A204.1 (cell line): ENCODE measurements at regions not wholly inside any gene's neighbourhood (a gene's known extent, or its start where the extent isn't known, plus 50 kb on each side); places are given as distances from the start of the nearest gene placed in this dataset.

Source experiments
- FAIRE-seq: peaks from 2 replicates; lab custom pipeline; 2012; peaks lifted over from hg19 to GRCh38; lab: Jason Lieb, UNC

GRCh38 chr5:61790678-61791077, 458.6 kb downstream of the ZSWIM6 start:
- no peak for FAIRE-seq

GRCh38 chr5:61796773-61797172, 464.7 kb downstream of the ZSWIM6 start:
- no peak for FAIRE-seq

- FAIRE-seq = no peak
Observed at GRCh38 chr5:61800450-61800849, 468.4 kb downstream of the ZSWIM6 start.

- no peak for FAIRE-seq
Observed at GRCh38 chr5:61801174-61801573, 469.1 kb downstream of the ZSWIM6 start.

- FAIRE-seq = no peak
Observed at GRCh38 chr5:61802456-61802855, 470.4 kb downstream of the ZSWIM6 start.

GRCh38 chr5:61805101-61805500, 473.0 kb downstream of the ZSWIM6 start:
- FAIRE-seq = no peak

GRCh38 chr5:61806491-61807020, 474.5 kb downstream of the ZSWIM6 start:
- no peak for FAIRE-seq

GRCh38 chr5:61808091-61808490, 476.0 kb downstream of the ZSWIM6 start:
- no peak for FAIRE-seq

GRCh38 chr5:61808909-61809308, 476.9 kb downstream of the ZSWIM6 start:
- FAIRE-seq = no peak

- no peak for FAIRE-seq
Observed at GRCh38 chr5:61809651-61810050, 477.6 kb downstream of the ZSWIM6 start.

GRCh38 chr5:61811052-61811451, 479.0 kb downstream of the ZSWIM6 start:
- FAIRE-seq = no peak

- no peak for FAIRE-seq
Observed at GRCh38 chr5:61813361-61813760, 481.3 kb downstream of the ZSWIM6 start.

GRCh38 chr5:61815339-61815738, 483.3 kb downstream of the ZSWIM6 start:
- no peak for FAIRE-seq

GRCh38 chr5:61816146-61816545, 484.1 kb downstream of the ZSWIM6 start:
- FAIRE-seq = no peak

- no peak for FAIRE-seq
Observed at GRCh38 chr5:61816585-61817450, 484.8 kb downstream of the ZSWIM6 start.

- FAIRE-seq = peak; percentile 63
Observed at GRCh38 chr5:61817472-61818326, 485.6 kb downstream of the ZSWIM6 start.

GRCh38 chr5:61820836-61821235, 485.2 kb upstream of the KIF2A start:
- FAIRE-seq = no peak

- FAIRE-seq = no peak
Observed at GRCh38 chr5:61821561-61821960, 484.4 kb upstream of the KIF2A start.

- FAIRE-seq = no peak
Observed at GRCh38 chr5:61822584-61822983, 483.4 kb upstream of the KIF2A start.

- FAIRE-seq = no peak
Observed at GRCh38 chr5:61823065-61823464, 482.9 kb upstream of the KIF2A start.

- no peak for FAIRE-seq
Observed at GRCh38 chr5:61823781-61824180, 482.2 kb upstream of the KIF2A start.

- no peak for FAIRE-seq
Observed at GRCh38 chr5:61824396-61824795, 481.6 kb upstream of the KIF2A start.

GRCh38 chr5:61827445-61827975, 478.5 kb upstream of the KIF2A start:
- FAIRE-seq = no peak
